Body of pancreas (tissue), 4 donors: ENCODE measurements at regions not wholly inside any gene's neighbourhood (a gene's known extent, or its start where the extent isn't known, plus 50 kb on each side); places are given as distances from the start of the nearest gene placed in this dataset.

Experiments
- ATAC-seq: fragments of 150-250 bp; one replicate; pipeline ENCODE4 v1.9.1; 2016
- DNase-seq, 4 donors: peaks; one replicate each; pipeline ENCODE4 v3.0.0-alpha.2; 2019
- H3K27ac ChIP-seq, 4 donors: fragments of 200-600 bp; sonication (generic); 1 replicate in 3 of 4; 2 replicates in 1 of 4; pipeline versions ENCODE4 v1.5.1 to v1.6.1; 2016 to 2019; ENCODE audit warnings: mild to moderate bottlenecking in 1 of 4, mixed read lengths in 1 of 4, moderate library complexity in 1 of 4
- H3K27me3 ChIP-seq, 2 donors: fragments of 200-600 bp; sonication (generic); one replicate each; pipeline ENCODE4 v1.6.0; 2016; ENCODE audit warnings: mild to moderate bottlenecking in 1 of 2
- H3K36me3 ChIP-seq, 2 donors: fragments of 200-600 bp; sonication (generic); replicated peaks in 1 of 2; 2 replicates each; pipeline ENCODE4 v1.5.1; 2016; ENCODE audit warnings: low read depth in 2 of 2; ENCODE audit not compliant: insufficient read depth in 1 of 2
- H3K4me1 ChIP-seq: fragments of 200-600 bp; sonication (generic); one replicate; pipeline ENCODE4 v1.6.0; 2016
- H3K4me3 ChIP-seq, 2 donors: fragments of 200-600 bp; sonication (generic); 1 replicate in 1 of 2; 2 replicates in 1 of 2; pipeline ENCODE4 v1.5.1; 2016 to 2019
- H3K9me3 ChIP-seq, 3 donors: fragments of 200-600 bp; sonication (generic); 1 replicate in 2 of 3; 2 replicates in 1 of 3; pipeline ENCODE4 v1.5.1; 2016
- CTCF ChIP-seq, 7 experiments: fragments of 450-650 bp in 4 of 7; fragments of 200-600 bp in 3 of 7; sonication (generic) in 3 of 7; IDR thresholded peaks; one replicate each; pipeline ENCODE4 v1.5.1; 2016 to 2019; ENCODE audit warnings: antibody characterized with exemption in 7 of 7
- POLR2A ChIP-seq, 3 donors: fragments of 450-650 bp; IDR thresholded peaks; one replicate each; pipeline ENCODE4 v1.6.1; 2016; ENCODE audit warnings: antibody characterized with exemption in 3 of 3, mild to moderate bottlenecking in 2 of 3
- WGBS, 2 donors: methylation state at CpG; one replicate each; pipeline ENCODE4 v1.1.5; 2017; 5-methylcytosine and 5-hydroxymethylcytosine counted together
- intact Hi-C: fragments of 100-400 bp; cut with DNase I; formaldehyde crosslinking; loops from one replicate; pipeline ENCODE4 v1.15.1; 2023

- no peak for TF ChIP-seq CTCF (IDR thresholded peaks at IDR 0.05)
- TF ChIP-seq POLR2A (IDR thresholded peaks at IDR 0.05) = no peak
- H3K27me3 ChIP-seq = no peaks in the 10 kb centered on the region
- no peaks in the 10 kb centered on the region for H3K9me3 ChIP-seq
- H3K4me3 ChIP-seq = no peak overlapping the region
- H3K27ac ChIP-seq = no peak overlapping the region
- no peak for DNase-seq
- no peaks in the 10 kb centered on the region for H3K4me1 ChIP-seq
- no peaks in the 10 kb centered on the region for H3K36me3 ChIP-seq
- no peak for ATAC-seq
- WGBS, 2 donors = 51 to 75% methylated on average over 5 of the region's 5 CpGs
- intact Hi-C loops = no loop called here
Measured at GRCh38 chr12:127911291-127911690, 355.7 kb upstream of the TMEM132C start.

GRCh38 chr12:127912035-127912665, 354.8 kb upstream of the TMEM132C start:
- H3K36me3 ChIP-seq = no peaks in the 10 kb centered on the region
- TF ChIP-seq POLR2A (IDR thresholded peaks at IDR 0.05) (no peak), CTCF (IDR thresholded peaks at IDR 0.05) (no peak)
- no peak overlapping the region for H3K4me3 ChIP-seq
- no peaks in the 10 kb centered on the region for H3K27me3 ChIP-seq
- no peaks in the 10 kb centered on the region for H3K9me3 ChIP-seq
- no peaks in the 10 kb centered on the region for H3K4me1 ChIP-seq
- intact Hi-C loops = no loop called here
- H3K27ac ChIP-seq = no peak overlapping the region
- DNase-seq = no peak
- 75% methylated on average over 11 of the region's 11 CpGs for WGBS, 2 donors
- ATAC-seq = no peak

DNA sequence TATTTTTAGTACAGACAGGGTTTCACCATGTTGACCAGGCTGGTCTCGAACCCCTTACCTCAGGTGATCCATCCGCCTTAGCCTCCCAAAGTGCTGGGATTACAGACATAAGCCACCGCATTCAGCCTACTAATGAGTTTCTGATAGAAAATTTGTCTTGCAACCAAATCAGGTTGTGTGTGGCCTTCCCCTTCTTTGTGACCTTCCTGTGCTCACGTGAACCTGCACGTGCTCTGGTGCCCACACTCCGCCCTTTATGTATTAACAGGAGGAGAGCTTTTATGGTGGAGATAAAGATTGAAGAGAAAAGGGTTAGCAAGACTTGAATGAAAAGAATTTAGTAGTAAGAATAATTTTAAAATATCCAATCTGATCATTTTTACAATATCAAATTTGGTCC, 343.5 kb upstream of the TMEM132C start:
- H3K4me3 ChIP-seq = no peak overlapping the region
- H3K36me3 ChIP-seq = no peaks in the 10 kb centered on the region
- ATAC-seq (no peak), DNase-seq (no peak)
- intact Hi-C loops = no loop called here
- TF ChIP-seq POLR2A (IDR thresholded peaks at IDR 0.05) (no peak), CTCF (IDR thresholded peaks at IDR 0.05) (no peak)
- no peaks in the 10 kb centered on the region for H3K27me3 ChIP-seq
- 87 to 88% methylated on average over 6 of the region's 6 CpGs for WGBS, 2 donors
- H3K27ac ChIP-seq = no peak overlapping the region
- no peaks in the 10 kb centered on the region for H3K4me1 ChIP-seq
- no peaks in the 10 kb centered on the region for H3K9me3 ChIP-seq

- Histone ChIP-seq H3K27ac (no peak overlapping the region), H3K4me1 (no peaks in the 10 kb centered on the region), H3K9me3 (no peaks in the 10 kb centered on the region), H3K4me3 (no peak overlapping the region), H3K36me3 (no peaks in the 10 kb centered on the region), H3K27me3 (no peaks in the 10 kb centered on the region)
- WGBS, 2 donors = 19 to 23% methylated on average over 4 of the region's 4 CpGs
- DNase-seq (no peak), ATAC-seq (no peak)
- intact Hi-C loops = no loop called here
- TF ChIP-seq CTCF (IDR thresholded peaks at IDR 0.05) = no peak
- no peak for TF ChIP-seq POLR2A (IDR thresholded peaks at IDR 0.05)
Measured at GRCh38 chr12:127925971-127926370, 341.0 kb upstream of the TMEM132C start.

GRCh38 chr12:127928178-127928577, 338.8 kb upstream of the TMEM132C start:
- TF ChIP-seq POLR2A (IDR thresholded peaks at IDR 0.05) (no peak), CTCF (IDR thresholded peaks at IDR 0.05) (no peak)
- Histone ChIP-seq H3K27ac (no peak overlapping the region), H3K4me3 (no peak overlapping the region), H3K9me3 (no peaks in the 10 kb centered on the region), H3K36me3 (no peaks in the 10 kb centered on the region), H3K27me3 (no peaks in the 10 kb centered on the region), H3K4me1 (no peaks in the 10 kb centered on the region)
- ATAC-seq = no peak
- WGBS, 2 donors = 38 to 40% methylated on average over 5 of the region's 5 CpGs
- intact Hi-C loops = no loop called here
- DNase-seq = no peak
